ENCODE measurements at regions not wholly inside any gene's neighbourhood (a gene's known extent, or its start where the extent isn't known, plus 50 kb on each side); places are given as distances from the start of the nearest gene placed in this dataset.

GRCh38 chr6:140130074-140130473 is 755.6 kb upstream of the CITED2 start:
- no peak overlapping the region for H3K4me3 ChIP-seq (ENCODE audit: insufficient read depth, low read depth, low read length, poor library complexity, severe bottlenecking)
- no peaks in the 10 kb centered on the region for H3K27me3 ChIP-seq (replicated peaks; ENCODE audit: control insufficient read depth, insufficient read depth, low read length, poor library complexity, severe bottlenecking)
- H3K36me3 ChIP-seq (ENCODE audit: control insufficient read depth, insufficient read depth, low read length): no peaks in the 10 kb centered on the region
- H3K27ac ChIP-seq (ENCODE audit: insufficient read depth, low read length, poor library complexity, severe bottlenecking): no peak overlapping the region
- peaks cover 11% of the 10 kb centered on the region for H3K9me3 ChIP-seq (ENCODE audit: control insufficient read depth, low read length)
- H3K4me1 ChIP-seq (ENCODE audit: control insufficient read depth, insufficient read depth, low read length, poor library complexity, severe bottlenecking): no peaks in the 10 kb centered on the region
- DNase-seq: no peak

- no peak for DNase-seq
- Histone ChIP-seq H3K27me3 (replicated peaks; ENCODE audit: control insufficient read depth, insufficient read depth, low read length, poor library complexity, severe bottlenecking) (no peaks in the 10 kb centered on the region), H3K4me3 (ENCODE audit: insufficient read depth, low read depth, low read length, poor library complexity, severe bottlenecking) (no peak overlapping the region), H3K9me3 (ENCODE audit: control insufficient read depth, low read length) (peaks cover 5% of the 10 kb centered on the region), H3K27ac (ENCODE audit: insufficient read depth, low read length, poor library complexity, severe bottlenecking) (no peak overlapping the region), H3K36me3 (ENCODE audit: control insufficient read depth, insufficient read depth, low read length) (no peaks in the 10 kb centered on the region), H3K4me1 (ENCODE audit: control insufficient read depth, insufficient read depth, low read length, poor library complexity, severe bottlenecking) (no peaks in the 10 kb centered on the region)
Measured at GRCh38 chr6:140124498-140124897, 750.0 kb upstream of the CITED2 start.

- H3K27ac ChIP-seq (ENCODE audit: insufficient read depth, low read length, poor library complexity, severe bottlenecking): no peak overlapping the region
- H3K27me3 ChIP-seq (replicated peaks; ENCODE audit: control insufficient read depth, insufficient read depth, low read length, poor library complexity, severe bottlenecking): no peaks in the 10 kb centered on the region
- no peaks in the 10 kb centered on the region for H3K36me3 ChIP-seq (ENCODE audit: control insufficient read depth, insufficient read depth, low read length)
- DNase-seq: no peak
- H3K9me3 ChIP-seq (ENCODE audit: control insufficient read depth, low read length): no peaks in the 10 kb centered on the region
- H3K4me1 ChIP-seq (ENCODE audit: control insufficient read depth, insufficient read depth, low read length, poor library complexity, severe bottlenecking): no peaks in the 10 kb centered on the region
- no peak overlapping the region for H3K4me3 ChIP-seq (ENCODE audit: insufficient read depth, low read depth, low read length, poor library complexity, severe bottlenecking)
Measured at GRCh38 chr6:140108167-140108566, 733.7 kb upstream of the CITED2 start.

- no peak for DNase-seq
- Histone ChIP-seq H3K27me3 (replicated peaks; ENCODE audit: control insufficient read depth, insufficient read depth, low read length, poor library complexity, severe bottlenecking) (no peaks in the 10 kb centered on the region), H3K4me1 (ENCODE audit: control insufficient read depth, insufficient read depth, low read length, poor library complexity, severe bottlenecking) (no peaks in the 10 kb centered on the region), H3K27ac (ENCODE audit: insufficient read depth, low read length, poor library complexity, severe bottlenecking) (no peak overlapping the region), H3K4me3 (ENCODE audit: insufficient read depth, low read depth, low read length, poor library complexity, severe bottlenecking) (no peak overlapping the region), H3K36me3 (ENCODE audit: control insufficient read depth, insufficient read depth, low read length) (no peaks in the 10 kb centered on the region), H3K9me3 (ENCODE audit: control insufficient read depth, low read length) (no peaks in the 10 kb centered on the region)
Measured at GRCh38 chr6:140107216-140107615, 732.8 kb upstream of the CITED2 start.

GRCh38 chr6:140105857-140106256 is 731.4 kb upstream of the CITED2 start:
- Histone ChIP-seq H3K36me3 (ENCODE audit: control insufficient read depth, insufficient read depth, low read length) (no peaks in the 10 kb centered on the region), H3K9me3 (ENCODE audit: control insufficient read depth, low read length) (no peaks in the 10 kb centered on the region), H3K4me1 (ENCODE audit: control insufficient read depth, insufficient read depth, low read length, poor library complexity, severe bottlenecking) (no peaks in the 10 kb centered on the region), H3K27me3 (replicated peaks; ENCODE audit: control insufficient read depth, insufficient read depth, low read length, poor library complexity, severe bottlenecking) (no peaks in the 10 kb centered on the region), H3K4me3 (ENCODE audit: insufficient read depth, low read depth, low read length, poor library complexity, severe bottlenecking) (no peak overlapping the region), H3K27ac (ENCODE audit: insufficient read depth, low read length, poor library complexity, severe bottlenecking) (no peak overlapping the region)
- DNase-seq: no peak

- H3K9me3 ChIP-seq (ENCODE audit: control insufficient read depth, low read length): no peaks in the 10 kb centered on the region
- no peak overlapping the region for H3K27ac ChIP-seq (ENCODE audit: insufficient read depth, low read length, poor library complexity, severe bottlenecking)
- H3K36me3 ChIP-seq (ENCODE audit: control insufficient read depth, insufficient read depth, low read length): no peaks in the 10 kb centered on the region
- no peak for DNase-seq
- no peak overlapping the region for H3K4me3 ChIP-seq (ENCODE audit: insufficient read depth, low read depth, low read length, poor library complexity, severe bottlenecking)
- no peaks in the 10 kb centered on the region for H3K27me3 ChIP-seq (replicated peaks; ENCODE audit: control insufficient read depth, insufficient read depth, low read length, poor library complexity, severe bottlenecking)
- H3K4me1 ChIP-seq (ENCODE audit: control insufficient read depth, insufficient read depth, low read length, poor library complexity, severe bottlenecking): no peaks in the 10 kb centered on the region
Measured at GRCh38 chr6:140105241-140105640, 730.8 kb upstream of the CITED2 start.

GRCh38 chr6:140101818-140102217 is 727.4 kb upstream of the CITED2 start:
- H3K27ac ChIP-seq (ENCODE audit: insufficient read depth, low read length, poor library complexity, severe bottlenecking): no peak overlapping the region
- no peak for DNase-seq
- H3K36me3 ChIP-seq (ENCODE audit: control insufficient read depth, insufficient read depth, low read length): no peaks in the 10 kb centered on the region
- H3K4me3 ChIP-seq (ENCODE audit: insufficient read depth, low read depth, low read length, poor library complexity, severe bottlenecking): no peak overlapping the region
- H3K27me3 ChIP-seq (replicated peaks; ENCODE audit: control insufficient read depth, insufficient read depth, low read length, poor library complexity, severe bottlenecking): no peaks in the 10 kb centered on the region
- H3K4me1 ChIP-seq (ENCODE audit: control insufficient read depth, insufficient read depth, low read length, poor library complexity, severe bottlenecking): no peaks in the 10 kb centered on the region
- no peaks in the 10 kb centered on the region for H3K9me3 ChIP-seq (ENCODE audit: control insufficient read depth, low read length)

GRCh38 chr6:140101367-140101766 is 726.9 kb upstream of the CITED2 start:
- H3K27ac ChIP-seq (ENCODE audit: insufficient read depth, low read length, poor library complexity, severe bottlenecking): no peak overlapping the region
- no peak overlapping the region for H3K4me3 ChIP-seq (ENCODE audit: insufficient read depth, low read depth, low read length, poor library complexity, severe bottlenecking)
- H3K27me3 ChIP-seq (replicated peaks; ENCODE audit: control insufficient read depth, insufficient read depth, low read length, poor library complexity, severe bottlenecking): no peaks in the 10 kb centered on the region
- H3K9me3 ChIP-seq (ENCODE audit: control insufficient read depth, low read length): no peaks in the 10 kb centered on the region
- no peak for DNase-seq
- no peaks in the 10 kb centered on the region for H3K4me1 ChIP-seq (ENCODE audit: control insufficient read depth, insufficient read depth, low read length, poor library complexity, severe bottlenecking)
- no peaks in the 10 kb centered on the region for H3K36me3 ChIP-seq (ENCODE audit: control insufficient read depth, insufficient read depth, low read length)

- H3K27me3 ChIP-seq (replicated peaks; ENCODE audit: control insufficient read depth, insufficient read depth, low read length, poor library complexity, severe bottlenecking): no peaks in the 10 kb centered on the region
- H3K9me3 ChIP-seq (ENCODE audit: control insufficient read depth, low read length): no peaks in the 10 kb centered on the region
- no peaks in the 10 kb centered on the region for H3K36me3 ChIP-seq (ENCODE audit: control insufficient read depth, insufficient read depth, low read length)
- no peaks in the 10 kb centered on the region for H3K4me1 ChIP-seq (ENCODE audit: control insufficient read depth, insufficient read depth, low read length, poor library complexity, severe bottlenecking)
- H3K4me3 ChIP-seq (ENCODE audit: insufficient read depth, low read depth, low read length, poor library complexity, severe bottlenecking): no peak overlapping the region
- H3K27ac ChIP-seq (ENCODE audit: insufficient read depth, low read length, poor library complexity, severe bottlenecking): no peak overlapping the region
- no peak for DNase-seq
Measured at GRCh38 chr6:140095532-140095931, 721.1 kb upstream of the CITED2 start.

GRCh38 chr6:140091895-140092294 is 717.4 kb upstream of the CITED2 start:
- Histone ChIP-seq H3K27ac (ENCODE audit: insufficient read depth, low read length, poor library complexity, severe bottlenecking) (no peak overlapping the region), H3K36me3 (ENCODE audit: control insufficient read depth, insufficient read depth, low read length) (no peaks in the 10 kb centered on the region), H3K9me3 (ENCODE audit: control insufficient read depth, low read length) (no peaks in the 10 kb centered on the region), H3K4me1 (ENCODE audit: control insufficient read depth, insufficient read depth, low read length, poor library complexity, severe bottlenecking) (no peaks in the 10 kb centered on the region), H3K27me3 (replicated peaks; ENCODE audit: control insufficient read depth, insufficient read depth, low read length, poor library complexity, severe bottlenecking) (no peaks in the 10 kb centered on the region), H3K4me3 (ENCODE audit: insufficient read depth, low read depth, low read length, poor library complexity, severe bottlenecking) (no peak overlapping the region)
- no peak for DNase-seq

GRCh38 chr6:140090871-140091270 is 716.4 kb upstream of the CITED2 start:
- no peaks in the 10 kb centered on the region for H3K36me3 ChIP-seq (ENCODE audit: control insufficient read depth, insufficient read depth, low read length)
- H3K4me3 ChIP-seq (ENCODE audit: insufficient read depth, low read depth, low read length, poor library complexity, severe bottlenecking): no peak overlapping the region
- no peaks in the 10 kb centered on the region for H3K9me3 ChIP-seq (ENCODE audit: control insufficient read depth, low read length)
- no peak for DNase-seq
- no peaks in the 10 kb centered on the region for H3K27me3 ChIP-seq (replicated peaks; ENCODE audit: control insufficient read depth, insufficient read depth, low read length, poor library complexity, severe bottlenecking)
- H3K4me1 ChIP-seq (ENCODE audit: control insufficient read depth, insufficient read depth, low read length, poor library complexity, severe bottlenecking): no peaks in the 10 kb centered on the region
- no peak overlapping the region for H3K27ac ChIP-seq (ENCODE audit: insufficient read depth, low read length, poor library complexity, severe bottlenecking)

Data from effector memory CD4-positive, alpha-beta T cell (primary cell).